ENCODE measurements at regions not wholly inside any gene's neighbourhood (a gene's known extent, or its start where the extent isn't known, plus 50 kb on each side); places are given as distances from the start of the nearest gene placed in this dataset.
"Not testable (repeated sequence)": the region's sequence is repeated elsewhere in the genome, so short reads cannot be mapped to it uniquely, and the experiment has no call there.

DNA sequence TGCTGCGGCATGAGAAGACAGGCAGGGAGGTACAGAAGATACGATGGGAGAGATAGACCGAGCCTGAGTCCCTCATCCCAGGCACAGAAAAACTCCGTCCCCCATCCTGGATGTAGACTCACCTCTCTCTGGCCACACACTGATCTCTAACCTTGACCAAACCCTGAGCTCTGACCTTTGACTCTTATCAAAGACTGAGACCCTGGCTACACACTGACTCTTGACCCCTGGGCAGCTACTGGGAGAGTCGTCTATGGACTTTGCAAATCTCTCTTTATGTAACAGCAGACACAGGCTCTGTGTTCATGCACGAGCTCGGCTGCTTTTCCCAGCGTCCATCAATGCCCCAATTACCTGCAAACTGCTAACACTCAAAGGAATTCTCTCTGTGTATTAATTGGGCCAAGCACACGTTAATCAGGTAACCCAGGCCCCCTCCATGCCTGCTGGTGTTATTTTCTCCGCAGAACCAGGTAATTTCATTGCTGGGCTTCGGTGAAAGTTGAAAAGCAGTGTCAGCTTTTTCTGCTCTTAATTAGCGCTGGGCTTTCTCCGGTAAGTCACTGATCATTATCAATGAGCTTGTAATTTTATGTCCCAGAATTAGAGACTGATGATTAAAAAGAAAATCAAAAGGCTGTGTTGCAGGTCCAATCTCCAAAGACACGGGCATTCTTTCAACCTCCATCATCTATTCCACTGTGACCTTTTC, 179.4 kb upstream of the NLRP1 start:
- no peaks in the 10 kb centered on the region for H3K36me3 Mint-ChIP-seq
- H3K27ac Mint-ChIP-seq: no peak overlapping the region
- peaks cover 18 to 55% (median 37%) of the 10 kb centered on the region in 5 donors for H3K27me3 Mint-ChIP-seq
- no peak for DNase-seq
- H3K4me1 Mint-ChIP-seq: no peaks in the 10 kb centered on the region
- no peak overlapping the region for H3K4me3 Mint-ChIP-seq
- no peak for ATAC-seq
- POLR2A ChIA-PET: no interaction called here
- no peaks in the 10 kb centered on the region for H3K9me3 Mint-ChIP-seq

DNA sequence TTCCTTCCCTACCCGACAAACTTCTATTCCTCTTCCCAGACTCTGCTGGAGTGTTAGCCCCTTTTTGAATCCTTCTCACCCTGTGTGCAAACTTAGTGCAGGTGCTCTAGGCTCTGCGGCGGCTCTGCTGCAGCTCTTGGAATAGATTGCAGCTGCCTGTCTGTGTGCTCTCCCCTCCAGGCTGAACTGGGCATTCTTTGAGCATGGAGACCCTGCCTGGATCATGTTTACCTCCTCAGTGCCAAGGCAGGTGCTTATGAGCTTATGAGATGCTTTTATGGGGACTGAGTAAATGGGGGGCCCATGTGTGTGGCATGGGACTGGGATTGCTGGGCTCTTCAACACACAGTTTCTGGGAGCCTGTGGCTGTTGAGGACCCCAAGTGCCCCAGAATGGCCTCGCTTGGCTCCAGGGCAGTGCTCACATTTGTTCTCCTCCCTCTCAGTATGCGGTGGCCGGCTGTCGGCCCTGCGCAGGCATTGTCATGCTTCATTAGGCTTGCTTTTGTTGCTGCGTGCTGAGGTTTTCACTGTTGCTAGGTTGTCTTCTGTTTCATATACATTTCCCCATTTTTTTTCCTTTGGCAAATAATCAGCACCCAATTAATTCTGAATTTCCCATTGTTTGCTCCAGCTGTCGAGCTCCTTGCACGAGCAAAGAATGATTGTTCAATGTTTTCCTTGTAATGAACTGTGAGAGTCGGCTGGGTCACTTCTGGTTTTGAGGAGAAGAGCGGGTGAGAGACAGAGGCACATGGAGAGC, 185.5 kb upstream of the NLRP1 start:
- no peaks in the 10 kb centered on the region for H3K4me1 Mint-ChIP-seq
- ATAC-seq: no peak
- H3K27ac Mint-ChIP-seq: no peak overlapping the region
- peaks cover 0 to 2% (median 0%) of the 10 kb centered on the region in 9 donors for H3K9me3 Mint-ChIP-seq
- POLR2A ChIA-PET: no interaction called here
- H3K27me3 Mint-ChIP-seq: peaks cover 8 to 32% (median 27%) of the 10 kb centered on the region in 5 donors
- no peak for DNase-seq
- H3K36me3 Mint-ChIP-seq: no peaks in the 10 kb centered on the region
- no peak overlapping the region for H3K4me3 Mint-ChIP-seq

DNA sequence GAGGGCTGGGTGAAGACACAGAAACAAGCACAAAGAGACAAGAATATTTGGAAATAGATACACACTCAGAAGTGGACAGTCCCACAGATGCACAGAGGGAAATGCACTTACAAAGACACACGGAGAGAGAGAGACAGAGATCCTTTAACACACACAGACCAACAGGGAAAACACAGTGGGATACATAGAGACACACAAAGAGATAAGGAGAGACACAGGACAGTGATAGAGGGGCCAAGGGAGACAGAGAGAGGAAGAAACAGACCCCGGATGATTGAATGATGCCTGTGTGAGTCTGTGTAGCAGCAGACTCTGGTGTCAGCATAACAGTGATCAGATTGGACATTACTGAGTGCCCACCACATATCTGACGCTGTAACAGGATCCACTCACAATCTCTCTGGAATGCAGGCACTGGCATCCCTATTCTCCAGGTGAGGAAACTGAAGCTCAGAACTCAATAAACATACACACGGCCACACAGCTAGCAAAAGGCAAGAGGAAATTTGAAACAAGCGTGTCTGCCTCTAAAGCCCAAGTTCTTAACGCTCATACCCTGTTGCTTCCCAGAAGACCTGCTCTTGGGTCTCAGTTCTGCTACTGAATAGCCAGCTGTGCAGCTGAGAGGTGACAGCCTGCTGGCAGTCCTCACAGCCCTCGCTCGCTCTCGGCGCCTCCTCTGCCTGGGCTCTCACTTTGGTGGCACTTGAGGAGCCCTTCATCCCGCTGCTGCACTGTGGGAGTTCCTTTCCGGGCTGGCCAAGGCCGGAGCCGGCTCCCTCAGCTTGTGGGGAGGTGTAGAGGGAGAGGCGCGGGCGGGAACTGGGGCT, 186.3 kb upstream of the NLRP1 start:
- no peak for DNase-seq
- H3K4me3 Mint-ChIP-seq: no peak overlapping the region
- no peak for ATAC-seq
- H3K27ac Mint-ChIP-seq: no peak overlapping the region
- H3K4me1 Mint-ChIP-seq: peaks cover 0 to 2% (median 0%) of the 10 kb centered on the region in 4 donors
- H3K27me3 Mint-ChIP-seq: peaks cover 8 to 37% (median 31%) of the 10 kb centered on the region in 5 donors
- no peaks in the 10 kb centered on the region for H3K36me3 Mint-ChIP-seq
- H3K9me3 Mint-ChIP-seq: peaks cover 0 to 2% (median 0%) of the 10 kb centered on the region in 9 donors
- POLR2A ChIA-PET: no interaction called here

DNA sequence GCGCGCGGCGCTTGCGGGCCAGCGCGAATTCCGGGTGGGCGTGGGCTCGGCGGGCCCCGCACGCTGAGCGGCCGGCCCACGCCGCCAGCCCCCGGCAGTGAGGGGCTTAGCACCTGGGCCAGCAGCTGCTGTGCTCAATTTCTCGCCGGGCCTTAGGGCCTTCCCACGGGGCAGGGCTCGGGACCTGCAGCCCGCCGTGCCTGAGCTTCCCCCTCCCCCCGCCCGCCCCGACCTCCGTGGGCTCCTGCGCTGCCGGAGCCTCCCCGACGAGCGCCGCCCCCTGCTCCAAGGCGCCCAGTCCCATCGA, 186.9 kb upstream of the NLRP1 start:
- H3K4me3 Mint-ChIP-seq, DNase-seq, ATAC-seq, H3K4me1 Mint-ChIP-seq, H3K36me3 Mint-ChIP-seq, H3K27ac Mint-ChIP-seq, H3K9me3 Mint-ChIP-seq, POLR2A ChIA-PET: not testable (repeated sequence)
- peaks cover 8 to 40% (median 34%) of the 10 kb centered on the region in 5 donors for H3K27me3 Mint-ChIP-seq

DNA sequence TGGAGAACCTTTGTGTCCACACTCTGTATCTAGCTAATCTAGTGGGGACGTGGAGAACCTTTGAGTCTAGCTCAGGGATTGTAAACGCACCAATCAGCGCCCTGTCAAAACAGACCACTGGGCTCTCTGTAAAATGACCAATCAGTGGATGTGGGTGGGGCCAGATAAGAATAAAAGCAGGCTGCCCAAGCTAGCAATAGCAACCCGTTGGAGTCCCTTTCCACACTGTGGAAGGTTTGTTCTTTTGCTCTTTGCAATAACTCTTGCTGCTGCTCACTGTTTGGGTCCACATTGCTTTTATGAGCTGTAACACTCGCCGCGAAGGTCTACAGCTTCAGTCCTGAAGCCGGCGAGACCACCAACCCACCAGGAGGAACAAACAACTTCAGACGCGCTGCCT, 187.7 kb upstream of the NLRP1 start:
- H3K27ac Mint-ChIP-seq: peak overlapping the region in 1 of 10 donors; percentile 30
- ATAC-seq, POLR2A ChIA-PET, H3K9me3 Mint-ChIP-seq, DNase-seq, H3K4me1 Mint-ChIP-seq, H3K36me3 Mint-ChIP-seq, H3K4me3 Mint-ChIP-seq: not testable (repeated sequence)
- H3K27me3 Mint-ChIP-seq: peaks cover 6 to 47% (median 33%) of the 10 kb centered on the region in 5 donors

DNA sequence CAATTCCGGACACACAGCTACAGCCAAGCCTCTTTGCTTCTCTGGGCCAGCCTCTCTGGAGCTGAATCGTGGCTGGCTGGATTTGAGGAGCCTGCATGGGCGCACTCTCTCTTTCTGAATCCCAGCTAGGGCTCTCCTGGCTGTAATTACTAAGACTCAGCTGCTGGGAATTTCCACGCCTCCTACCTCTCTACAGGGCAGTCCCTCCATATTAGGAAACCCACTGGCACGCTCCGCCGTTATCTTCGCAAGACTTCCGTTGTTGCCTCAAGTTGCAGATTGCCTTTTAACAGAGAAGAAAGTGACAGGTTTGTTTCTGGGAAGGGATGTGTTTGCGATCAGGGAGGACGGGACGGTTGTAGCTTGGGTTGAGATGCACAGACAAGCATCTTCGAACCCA, 188.4 kb upstream of the NLRP1 start:
- Mint-ChIP-seq H3K4me1 (peaks cover 0 to 2% (median 0%) of the 10 kb centered on the region in 4 donors), H3K4me3 (no peak overlapping the region), H3K27ac (peak overlapping the region in 1 of 10 donors; percentile 4), H3K27me3 (peaks cover 6 to 52% (median 33%) of the 10 kb centered on the region in 5 donors), H3K9me3 (peaks cover 0 to 2% (median 0%) of the 10 kb centered on the region in 9 donors), H3K36me3 (no peaks in the 10 kb centered on the region)
- POLR2A ChIA-PET: interaction anchor here (0.5 kb wide), 1 partner anchor 33 kb away, joined by 3 read pairs; no protein-coding TSS in a partner anchor
- no peak for ATAC-seq
- DNase-seq: no peak

DNA sequence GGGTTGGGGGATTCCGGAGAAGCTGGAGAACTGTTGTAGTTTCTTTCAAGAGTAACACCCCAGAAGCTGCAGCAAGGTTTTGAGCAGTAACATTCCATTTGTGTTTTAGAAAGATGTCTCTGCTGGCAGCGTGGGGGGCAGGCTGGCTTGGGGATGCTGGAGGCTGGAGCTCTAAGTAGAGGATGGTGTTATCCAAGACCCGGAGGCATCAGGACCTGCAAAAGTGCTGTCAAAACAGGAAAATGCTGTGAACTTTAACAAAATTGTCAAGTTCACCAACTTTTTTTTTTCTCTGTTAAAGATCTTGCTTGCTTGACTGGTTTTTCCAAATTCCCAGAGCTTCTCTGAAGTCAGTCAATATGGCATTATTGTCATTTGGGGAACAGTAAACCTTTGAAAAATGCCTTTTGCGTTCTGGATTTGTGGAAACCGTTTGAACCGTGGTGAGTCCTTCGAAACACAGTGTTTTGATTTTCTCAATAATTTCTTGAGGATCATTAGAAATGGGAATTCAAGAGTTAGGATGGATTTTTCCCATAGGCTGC, 189.6 kb upstream of the NLRP1 start:
- Mint-ChIP-seq H3K4me3 (no peak overlapping the region), H3K27ac (peak overlapping the region in 1 of 10 donors; percentile 54), H3K4me1 (peaks cover 0 to 2% (median 0%) of the 10 kb centered on the region in 4 donors), H3K27me3 (peaks cover 2 to 52% (median 24%) of the 10 kb centered on the region in 5 donors), H3K9me3 (peaks cover 0 to 2% (median 0%) of the 10 kb centered on the region in 9 donors), H3K36me3 (no peaks in the 10 kb centered on the region)
- DNase-seq (no peak), ATAC-seq (no peak)
- POLR2A ChIA-PET: no interaction called here

DNA sequence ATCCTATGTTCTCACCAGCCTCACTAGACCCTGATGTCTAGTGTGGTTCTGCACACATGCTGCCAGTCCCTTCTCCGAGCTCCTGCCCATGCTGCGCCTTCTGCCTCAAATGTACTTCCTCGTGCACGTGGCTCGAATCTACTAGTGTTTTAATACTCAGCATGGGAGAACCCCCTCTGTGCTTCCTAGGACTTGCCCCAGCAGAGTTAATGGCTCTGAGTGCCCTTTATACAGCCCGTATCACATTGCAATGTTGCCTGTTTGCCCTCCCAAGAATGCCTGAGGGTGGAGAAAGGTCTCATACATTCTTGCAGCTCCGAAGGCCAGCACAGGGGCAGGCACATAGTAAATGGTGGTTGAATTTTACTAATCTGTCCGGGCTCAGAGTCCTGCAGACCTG, 190.8 kb upstream of the NLRP1 start:
- Mint-ChIP-seq H3K27me3 (peaks cover 2 to 64% (median 24%) of the 10 kb centered on the region in 5 donors), H3K4me3 (no peak overlapping the region), H3K9me3 (peaks cover 0 to 2% (median 0%) of the 10 kb centered on the region in 9 donors), H3K4me1 (peaks cover 0 to 2% (median 0%) of the 10 kb centered on the region in 4 donors), H3K27ac (no peak overlapping the region), H3K36me3 (no peaks in the 10 kb centered on the region)
- ATAC-seq: no peak
- no peak for DNase-seq
- POLR2A ChIA-PET: no interaction called here

DNA sequence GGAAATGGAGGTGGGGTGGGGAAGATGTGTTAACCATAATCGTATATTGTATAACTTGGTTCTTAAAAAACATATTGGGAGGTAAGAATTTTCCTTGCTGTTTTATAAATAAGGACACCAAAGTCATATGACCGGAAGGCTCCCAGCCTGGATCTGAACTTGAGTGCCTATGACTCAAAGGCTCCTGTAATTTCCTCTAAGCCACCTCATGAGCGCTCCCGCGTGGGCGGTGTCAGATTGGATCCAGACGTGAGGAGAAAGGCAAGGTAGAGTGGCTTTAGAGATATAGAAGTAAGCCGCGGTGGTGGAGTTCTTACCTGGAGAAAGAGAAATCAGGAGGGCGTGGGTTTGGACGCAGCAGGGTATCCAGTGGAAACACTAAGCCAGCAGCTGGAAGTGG, 196.2 kb upstream of the NLRP1 start:
- DNase-seq (no peak), ATAC-seq (no peak)
- Mint-ChIP-seq H3K9me3 (peaks cover 0 to 26% (median 9%) of the 10 kb centered on the region in 9 donors), H3K27me3 (peaks cover 6 to 69% (median 19%) of the 10 kb centered on the region in 5 donors), H3K4me1 (no peaks in the 10 kb centered on the region), H3K4me3 (no peak overlapping the region), H3K36me3 (peaks cover 0 to 9% (median 0%) of the 10 kb centered on the region in 3 donors), H3K27ac (peak overlapping the region in 1 of 10 donors; percentile 32)
- POLR2A ChIA-PET: no interaction called here

DNA sequence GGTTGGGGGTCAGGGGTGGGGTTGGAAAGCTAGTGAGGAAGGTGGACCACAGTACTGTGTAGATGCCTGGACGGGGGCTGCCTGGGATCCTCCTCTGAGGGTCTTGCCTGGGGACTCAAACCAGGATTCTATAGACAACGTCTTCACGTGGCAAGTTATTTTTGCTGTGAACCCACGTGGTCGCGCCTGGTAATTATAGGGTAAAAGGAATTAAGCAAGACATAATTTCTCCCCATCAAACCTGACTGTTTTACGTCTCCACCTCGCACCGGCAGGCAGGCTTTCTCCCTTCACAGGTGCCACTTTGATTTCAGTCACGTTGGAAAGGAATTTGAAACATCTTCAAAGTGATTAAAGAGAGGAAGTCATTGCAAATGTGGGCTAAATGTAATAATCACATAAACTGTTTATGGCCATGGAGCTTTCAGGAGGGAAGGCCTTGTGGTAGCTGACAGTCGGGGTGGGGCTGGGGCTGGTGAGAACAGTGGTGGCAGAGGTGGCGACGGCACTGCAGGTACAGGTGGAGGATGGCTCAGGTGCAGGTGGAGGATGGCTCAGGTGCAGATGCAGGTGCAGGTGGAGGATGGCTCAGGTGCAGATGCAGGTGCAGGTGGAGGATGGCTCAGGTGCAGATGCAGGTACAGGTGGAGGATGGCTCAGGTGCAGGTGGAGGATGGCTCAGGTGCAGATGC, 197.1 kb upstream of the NLRP1 start:
- POLR2A ChIA-PET: no interaction called here
- Mint-ChIP-seq H3K36me3 (peaks cover 0 to 9% (median 0%) of the 10 kb centered on the region in 3 donors), H3K27ac (no peak overlapping the region), H3K4me3 (no peak overlapping the region), H3K9me3 (peaks cover 0 to 26% (median 9%) of the 10 kb centered on the region in 9 donors), H3K4me1 (no peaks in the 10 kb centered on the region), H3K27me3 (peaks cover 6 to 62% (median 17%) of the 10 kb centered on the region in 5 donors)
- DNase-seq (no peak), ATAC-seq (no peak)

DNA sequence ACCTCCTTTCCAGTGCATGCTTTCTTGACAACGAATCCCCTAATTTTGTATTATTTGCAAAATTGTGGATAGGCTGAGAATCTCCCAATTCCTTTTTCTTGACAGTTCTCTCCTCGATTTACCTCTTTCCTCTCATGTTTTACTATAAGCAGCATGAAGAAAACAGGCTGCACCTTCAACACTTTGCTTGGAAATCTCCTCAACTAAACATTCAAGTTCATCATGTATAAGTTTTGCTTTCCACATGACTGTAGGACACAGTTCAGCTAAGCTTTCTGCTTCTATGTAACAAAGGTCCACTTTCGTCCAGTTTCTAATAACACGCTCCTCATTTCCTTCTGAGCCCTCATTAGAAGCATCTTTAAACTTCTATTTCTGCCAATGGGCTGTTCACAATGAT, 199.0 kb upstream of the NLRP1 start:
- no peak overlapping the region for H3K27ac Mint-ChIP-seq
- peaks cover 0 to 26% (median 9%) of the 10 kb centered on the region in 9 donors for H3K9me3 Mint-ChIP-seq
- ATAC-seq: no peak
- POLR2A ChIA-PET: no interaction called here
- peaks cover 0 to 9% (median 0%) of the 10 kb centered on the region in 3 donors for H3K36me3 Mint-ChIP-seq
- no peaks in the 10 kb centered on the region for H3K4me1 Mint-ChIP-seq
- H3K4me3 Mint-ChIP-seq: no peak overlapping the region
- peaks cover 9 to 50% (median 16%) of the 10 kb centered on the region in 5 donors for H3K27me3 Mint-ChIP-seq
- DNase-seq: no peak

DNA sequence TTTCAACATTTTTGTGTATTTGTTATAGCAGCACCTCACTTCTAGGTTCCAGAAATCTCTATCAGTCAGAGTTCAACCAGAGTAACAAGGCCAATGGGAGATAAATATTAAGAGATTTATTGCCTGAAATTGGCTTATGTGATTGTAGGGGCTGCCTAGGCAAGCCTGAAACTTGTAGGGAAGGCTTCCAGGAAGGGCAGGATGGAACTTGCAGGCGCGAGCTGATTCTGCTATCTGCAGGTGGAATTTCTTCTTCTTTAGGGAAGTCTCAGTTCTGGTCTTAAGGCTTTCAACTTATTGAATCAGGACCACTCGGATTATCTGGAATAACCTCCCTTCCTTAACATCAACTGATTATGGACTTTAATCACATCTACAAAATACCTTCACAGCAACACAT, 199.5 kb upstream of the NLRP1 start:
- Mint-ChIP-seq H3K4me3 (no peak overlapping the region), H3K36me3 (peaks cover 0 to 9% (median 0%) of the 10 kb centered on the region in 3 donors), H3K4me1 (no peaks in the 10 kb centered on the region), H3K27ac (no peak overlapping the region), H3K9me3 (peaks cover 0 to 26% (median 9%) of the 10 kb centered on the region in 9 donors), H3K27me3 (peaks cover 9 to 50% (median 21%) of the 10 kb centered on the region in 5 donors)
- POLR2A ChIA-PET: no interaction called here
- DNase-seq: no peak
- no peak for ATAC-seq

All from naive thymus-derived CD8-positive, alpha-beta T cell (primary cell).